ACHN (cell line): ENCODE measurements at regions not wholly inside any gene's neighbourhood (a gene's known extent, or its start where the extent isn't known, plus 50 kb on each side); places are given as distances from the start of the nearest gene placed in this dataset.
"Not testable (repeated sequence)": the region's sequence is repeated elsewhere in the genome, so short reads cannot be mapped to it uniquely, and the experiment has no call there.

Source experiments
- DNase-seq: peaks from one replicate; pipeline ENCODE4 v3.0.0-alpha.2; 2015
- in situ Hi-C: cut with HindIII; loops from 2 replicates; pipeline ENCODE4 v1.10.0; 2017; ENCODE audit warnings: low sequenced_read_pairs, low pct_ligation_motif_present, low pct_unique_long_range_greater_than_20kb

DNA sequence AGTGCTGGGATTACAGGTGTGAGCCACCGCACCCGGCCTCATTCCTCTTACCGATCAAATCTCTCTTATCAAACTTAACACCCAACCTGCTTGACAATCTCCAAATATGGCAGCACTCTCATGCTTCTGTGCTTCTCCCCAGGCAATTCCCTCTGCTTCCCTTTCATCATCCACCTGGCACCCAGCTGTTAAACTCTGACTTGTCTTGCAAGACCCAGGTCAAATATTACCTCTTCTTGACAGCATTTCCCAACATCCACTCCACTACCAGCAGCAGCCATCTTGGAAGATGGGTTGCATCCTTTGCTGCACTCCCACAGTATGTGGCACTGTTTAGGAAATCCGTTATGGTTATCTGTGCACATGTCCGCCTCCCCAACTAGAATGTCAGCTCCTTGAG, 113.6 kb downstream of the ACTL7B start:
- DNase-seq: no peak
- in situ Hi-C loops: no loop called here

DNA sequence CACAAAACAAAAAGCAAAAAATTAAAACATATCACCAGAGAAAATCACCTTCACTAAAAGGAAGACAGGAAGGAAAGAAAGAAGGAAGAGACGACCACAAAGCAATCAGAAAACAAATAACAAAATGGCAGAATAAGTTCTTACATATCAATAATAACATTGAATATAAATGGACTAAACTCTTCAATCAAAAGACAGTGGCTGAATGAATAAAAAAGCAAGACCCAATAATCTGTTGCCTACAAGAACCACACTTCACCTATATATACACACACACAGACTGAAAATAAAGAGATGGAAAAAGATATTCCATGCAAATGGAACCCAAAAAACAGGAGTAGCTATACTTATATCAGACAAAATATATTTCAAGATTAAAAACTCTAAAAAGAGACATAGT, 124.5 kb downstream of the ACTL7B start:
- DNase-seq, in situ Hi-C loops: not testable (repeated sequence)

DNA sequence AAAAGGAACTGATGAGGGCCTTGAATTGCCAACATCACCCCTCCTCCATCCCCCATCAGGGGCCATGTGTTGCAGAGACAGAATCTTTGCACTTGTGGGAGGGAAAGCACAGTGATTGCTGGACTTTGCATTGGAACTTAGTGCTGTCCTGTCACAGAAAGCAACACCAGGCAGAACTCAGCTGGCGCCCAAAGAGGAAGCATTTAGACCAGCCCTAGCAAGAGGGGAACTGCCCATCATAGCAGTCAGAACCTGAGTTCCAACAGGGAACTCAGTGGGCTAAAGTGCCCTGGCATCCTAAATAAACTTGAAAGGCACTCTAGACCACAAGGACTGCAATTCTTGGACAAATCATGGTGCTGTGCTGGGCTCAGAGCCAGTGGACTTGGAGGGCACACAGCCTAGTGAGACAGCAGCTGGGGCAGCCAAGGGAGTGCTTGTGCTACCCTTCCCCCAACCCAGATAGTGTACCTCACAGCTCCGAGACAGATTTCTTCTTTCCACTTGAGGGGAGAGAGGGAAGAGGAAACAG, 128.1 kb downstream of the ACTL7B start:
- in situ Hi-C loops: no loop called here
- DNase-seq: no peak

DNA sequence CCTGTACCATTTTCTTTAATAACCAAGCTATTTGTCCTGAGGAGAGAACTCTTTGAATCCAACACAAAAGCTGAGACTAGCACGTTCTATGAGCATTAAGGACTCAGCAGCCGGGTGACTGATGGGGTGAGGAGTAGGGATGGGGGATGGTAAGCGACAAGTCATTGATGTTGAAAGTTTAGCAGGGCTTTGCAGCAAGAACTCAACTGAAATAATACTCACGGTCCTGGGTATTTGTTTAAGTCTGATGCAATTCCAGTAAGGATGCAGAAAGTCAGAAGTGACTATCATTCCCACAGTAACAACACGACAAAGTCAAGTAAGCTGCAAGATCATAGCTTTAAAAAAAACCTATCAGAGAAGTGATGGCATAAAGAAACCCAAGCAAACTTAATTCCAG, 131.1 kb downstream of the ACTL7B start:
- DNase-seq: no peak
- in situ Hi-C loops: no loop called here

DNA sequence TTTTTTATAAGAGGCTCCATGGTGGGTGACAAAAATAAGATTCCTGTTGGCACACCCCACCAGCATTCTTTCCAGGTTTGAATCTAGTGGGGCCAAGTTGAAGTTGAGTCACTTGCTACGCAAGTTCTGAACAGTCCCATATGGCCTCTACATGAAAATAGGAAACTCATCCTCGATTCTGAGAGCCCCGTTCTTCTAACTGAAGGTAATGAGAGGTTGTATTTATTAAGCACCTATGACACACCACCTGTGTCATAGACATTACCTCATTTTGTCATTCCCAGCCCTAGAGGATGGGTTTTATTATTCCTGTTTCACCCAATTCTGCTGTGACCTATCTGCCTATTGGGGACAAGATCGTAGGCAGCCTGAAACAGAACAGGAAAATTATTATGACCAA, 131.7 kb downstream of the ACTL7B start:
- no peak for DNase-seq
- in situ Hi-C loops: no loop called here

DNA sequence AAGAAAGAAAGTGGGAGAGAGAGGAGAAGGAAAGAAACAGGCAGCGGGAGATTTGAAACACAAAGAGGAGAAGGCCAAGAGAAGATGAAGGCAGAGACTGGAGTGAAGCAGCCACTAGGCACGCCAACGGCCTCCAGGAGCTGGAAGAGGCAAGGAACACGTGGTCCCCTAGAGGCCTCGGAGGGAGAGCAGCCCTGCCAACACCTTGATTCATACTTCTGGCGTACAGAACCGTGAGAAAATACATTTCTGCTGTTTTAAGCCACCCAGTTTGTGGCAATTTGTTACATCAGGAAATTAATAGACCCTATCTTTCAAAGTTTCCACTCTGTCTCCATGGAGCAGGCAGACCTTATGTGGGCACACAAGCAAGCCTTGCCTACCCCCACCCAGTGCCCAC, 133.4 kb downstream of the ACTL7B start:
- in situ Hi-C loops: no loop called here
- no peak for DNase-seq

DNA sequence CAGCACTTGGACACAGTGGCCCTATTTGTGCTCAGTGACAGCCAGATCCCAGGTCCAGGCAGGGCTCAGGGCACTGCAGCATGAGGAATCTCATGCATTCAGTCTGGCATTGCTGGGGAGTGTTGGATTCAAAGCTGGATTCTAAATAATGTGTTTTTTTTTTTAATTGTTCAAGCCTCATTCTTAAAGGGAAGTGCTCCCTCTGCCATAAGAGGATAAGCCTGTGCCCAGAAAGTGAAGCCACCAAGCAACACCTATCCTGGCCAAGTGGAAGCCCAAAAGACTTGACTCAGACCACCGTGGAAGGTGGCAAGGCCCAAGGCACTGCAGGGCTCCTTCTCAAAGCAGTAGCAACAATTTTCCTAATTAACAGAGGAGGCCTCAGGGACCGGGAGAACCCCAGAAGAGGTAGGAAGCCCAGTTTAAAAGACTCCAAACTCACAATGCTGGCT, 135.6 kb downstream of the ACTL7B start:
- DNase-seq: no peak
- in situ Hi-C loops: no loop called here

DNA sequence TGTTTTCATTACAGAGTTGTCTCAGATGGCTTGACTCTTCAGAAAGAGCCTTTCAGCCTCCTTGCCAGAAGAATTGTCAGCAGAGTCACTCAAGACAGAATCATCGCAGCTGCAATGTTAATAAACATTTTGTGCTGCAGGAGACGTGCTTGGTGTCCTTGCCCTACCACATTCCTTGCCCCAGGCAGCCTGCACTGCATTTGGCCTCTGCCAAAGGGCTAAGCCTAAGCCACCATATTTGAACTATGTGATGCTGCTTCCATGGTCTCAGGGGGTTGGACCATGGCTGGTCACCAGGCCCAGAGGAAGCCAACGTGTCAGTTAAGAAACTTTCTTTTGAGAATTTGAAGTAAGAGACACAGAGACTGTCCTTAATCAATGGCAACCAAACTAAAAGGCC, 145.4 kb downstream of the ACTL7B start:
- no peak for DNase-seq
- in situ Hi-C loops: no loop called here

DNA sequence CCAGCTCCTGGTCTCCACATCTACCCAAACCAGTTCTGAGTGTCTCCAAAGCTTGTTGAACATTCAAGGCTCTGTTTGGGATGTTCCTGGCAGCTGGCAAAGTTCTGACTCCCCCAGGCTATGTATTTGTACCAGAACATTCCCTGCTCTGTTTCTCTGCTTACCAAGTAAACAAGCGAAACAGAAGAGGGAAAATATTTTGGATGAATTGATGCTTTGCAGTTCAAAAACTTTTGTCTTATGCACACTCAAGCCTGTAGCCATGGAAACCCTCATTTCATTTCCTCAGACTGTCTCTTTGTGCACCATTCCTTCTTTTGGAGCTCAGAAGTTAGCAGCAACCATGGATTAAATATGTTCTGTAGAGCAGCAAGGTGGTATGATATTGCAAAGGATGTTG, 145.8 kb downstream of the ACTL7B start:
- in situ Hi-C loops: no loop called here
- no peak for DNase-seq

DNA sequence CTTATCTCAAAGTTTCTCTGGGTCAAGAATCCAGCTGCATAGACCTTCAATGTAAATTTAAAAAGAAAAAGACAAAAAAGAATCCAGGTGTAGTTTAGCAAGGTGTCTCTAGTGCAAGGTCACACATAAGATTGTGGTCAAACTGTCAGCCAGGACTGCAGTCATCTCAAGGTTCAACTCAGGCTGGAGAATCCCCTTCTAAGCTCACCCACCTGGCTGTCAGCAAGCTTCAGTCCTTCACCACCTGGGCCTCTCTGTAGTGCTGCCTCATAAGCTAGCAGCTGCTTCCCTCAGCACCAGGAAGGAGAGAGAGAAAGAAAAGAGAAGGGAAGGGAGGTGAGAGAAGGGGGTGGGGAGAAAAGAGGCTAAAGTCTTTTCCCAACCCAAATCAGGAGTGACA, 146.7 kb downstream of the ACTL7B start:
- no peak for DNase-seq
- in situ Hi-C loops: no loop called here

DNA sequence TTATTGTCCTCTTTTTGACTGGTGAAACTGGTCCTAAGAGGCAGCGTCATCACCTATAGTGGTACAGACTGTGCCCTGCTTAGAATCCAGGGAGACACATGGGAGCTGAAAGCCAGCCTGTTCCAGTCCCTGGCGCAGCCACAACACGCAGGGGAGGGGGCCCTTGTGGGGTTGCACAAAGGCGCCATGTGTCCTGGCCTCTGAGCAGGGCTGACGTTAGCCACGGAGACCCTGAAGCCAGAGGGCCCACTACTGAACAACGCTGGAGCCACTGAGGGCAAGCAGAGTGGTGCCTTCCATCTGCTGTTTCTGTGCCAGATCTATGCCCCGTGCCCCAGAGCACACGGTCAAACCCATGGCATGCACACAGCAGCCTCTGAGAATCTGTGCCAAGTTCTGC, 147.3 kb downstream of the ACTL7B start:
- DNase-seq: no peak
- in situ Hi-C loops: no loop called here

DNA sequence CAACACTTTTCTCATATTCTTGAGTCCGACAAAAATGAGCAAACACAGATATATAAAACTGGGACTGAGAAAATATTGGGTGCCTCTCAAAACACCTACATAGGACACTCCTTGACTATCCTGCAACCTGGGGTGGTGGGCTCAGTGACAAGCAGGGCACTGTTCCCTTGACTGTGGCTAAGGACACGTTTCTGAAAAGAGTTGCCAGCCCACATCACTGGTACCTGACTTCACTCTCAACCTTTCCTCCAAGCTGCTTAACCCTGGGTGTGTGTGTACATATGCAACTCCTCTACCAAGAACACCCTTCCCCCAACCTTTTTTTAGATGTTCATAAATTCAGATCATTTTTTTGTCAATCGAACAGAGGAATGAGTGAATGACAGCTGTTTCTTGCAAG, 148.7 kb downstream of the ACTL7B start:
- in situ Hi-C loops: no loop called here
- no peak for DNase-seq

DNA sequence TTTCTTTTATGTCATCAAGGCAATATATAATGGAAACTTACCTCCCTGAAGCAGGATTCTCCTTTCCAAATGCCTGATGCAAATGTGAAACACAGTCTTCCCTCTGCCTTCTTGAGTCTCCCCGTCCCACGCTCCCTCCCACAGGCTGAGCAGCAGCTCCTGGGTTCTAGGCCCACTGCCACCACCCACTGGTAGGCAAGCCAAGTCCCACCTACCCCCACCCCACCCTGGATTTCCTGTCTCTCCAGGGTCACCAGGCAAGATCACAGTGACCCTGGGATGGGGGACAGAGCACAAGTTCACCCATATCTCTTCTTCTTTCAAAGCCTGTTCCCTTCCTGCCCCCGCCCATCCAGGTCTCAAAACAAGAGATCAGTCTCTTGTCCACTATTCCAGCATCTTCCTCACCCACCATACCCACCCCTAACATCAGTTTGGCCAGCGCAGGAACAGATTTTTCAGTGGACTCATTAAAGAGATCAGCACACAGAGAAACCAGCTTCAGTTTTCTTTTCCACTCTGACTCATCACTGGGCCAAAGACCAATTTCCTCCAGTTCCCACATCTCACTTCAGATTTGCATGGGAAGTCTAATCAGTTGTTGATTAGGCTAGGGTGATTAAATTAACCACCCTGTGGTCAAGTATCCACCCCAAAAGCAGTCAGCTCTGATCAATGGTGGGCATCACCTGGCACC, 151.5 kb downstream of the ACTL7B start:
- DNase-seq: no peak
- in situ Hi-C loops: no loop called here

DNA sequence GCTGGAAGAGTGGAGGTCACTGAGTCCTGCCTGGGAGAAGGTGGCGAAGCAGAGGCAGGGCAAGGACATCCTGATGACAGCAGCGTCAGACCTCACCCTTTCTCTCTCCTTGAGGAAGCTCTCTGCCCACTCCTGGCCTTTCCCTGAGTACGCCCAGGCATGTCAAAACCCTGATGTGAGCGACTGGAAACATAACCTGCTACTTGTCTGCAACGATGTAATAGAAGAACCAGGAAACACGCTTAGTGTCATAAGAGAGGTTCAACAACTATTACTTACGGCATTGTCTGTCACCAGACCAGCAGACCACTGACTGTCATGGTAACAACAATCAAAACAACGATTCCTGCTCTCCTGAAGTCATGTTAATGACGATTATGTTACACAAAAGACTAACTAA, 152.4 kb downstream of the ACTL7B start:
- in situ Hi-C loops: no loop called here
- DNase-seq: no peak

DNA sequence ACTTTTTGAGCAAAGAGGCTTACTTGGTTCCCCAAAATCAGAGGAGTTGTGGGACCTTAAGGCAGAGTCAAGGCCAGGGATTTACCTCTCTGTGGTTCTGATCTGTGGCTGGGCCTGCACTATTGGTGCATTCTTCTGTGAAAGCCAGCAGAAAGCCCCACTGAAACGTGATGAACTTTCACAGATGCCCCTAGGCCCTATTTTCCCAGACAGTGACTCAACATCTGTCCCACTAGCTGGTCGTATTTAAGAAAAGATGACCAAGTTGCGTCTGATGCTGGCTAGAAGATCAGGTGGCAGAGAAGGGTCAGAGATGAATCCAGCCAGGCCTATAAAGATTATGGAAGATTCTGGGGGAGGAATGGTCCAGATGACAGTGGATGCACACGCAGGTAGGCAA, 153.1 kb downstream of the ACTL7B start:
- DNase-seq: no peak
- in situ Hi-C loops: no loop called here

DNA sequence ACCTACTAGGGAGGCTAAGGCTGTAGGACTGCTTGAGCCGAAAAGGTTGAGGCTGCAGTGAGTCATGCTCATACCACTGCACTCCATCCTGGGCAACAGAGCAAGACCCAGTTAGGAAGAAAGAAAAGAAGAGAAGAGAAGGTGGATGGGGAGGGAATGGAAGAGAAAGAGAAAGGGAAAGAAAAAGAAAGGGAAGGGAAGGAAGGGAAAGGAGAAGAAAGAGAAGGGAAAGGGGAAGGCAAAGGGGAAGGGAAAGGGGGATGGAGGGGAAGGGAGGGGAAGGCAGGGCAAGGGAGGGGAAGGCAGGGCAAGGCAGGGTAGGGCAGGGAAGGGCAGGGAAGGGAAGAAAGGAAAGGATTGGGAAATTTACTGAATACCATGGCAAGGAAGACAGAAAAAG, 157.0 kb downstream of the ACTL7B start:
- in situ Hi-C loops: no loop called here
- no peak for DNase-seq

DNA sequence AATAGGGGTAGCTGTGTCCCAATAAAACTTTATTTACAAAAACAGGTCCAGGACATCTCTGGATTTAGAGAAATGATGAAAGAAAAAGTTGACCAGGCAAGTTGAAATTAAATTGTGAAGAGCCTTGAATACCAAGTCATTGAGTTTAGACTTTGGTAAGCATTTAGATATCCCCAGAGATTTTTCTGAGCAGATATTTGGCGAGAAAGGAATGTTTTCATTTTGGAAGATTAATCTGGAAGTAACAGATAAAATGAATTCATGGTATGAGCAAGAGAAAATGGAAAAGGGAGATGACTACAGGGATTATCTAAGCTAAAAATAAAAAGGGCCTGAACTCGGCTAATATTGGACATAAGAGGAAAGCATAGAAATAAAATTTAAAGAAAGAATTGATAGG, 157.6 kb downstream of the ACTL7B start:
- in situ Hi-C loops: no loop called here
- no peak for DNase-seq

DNA sequence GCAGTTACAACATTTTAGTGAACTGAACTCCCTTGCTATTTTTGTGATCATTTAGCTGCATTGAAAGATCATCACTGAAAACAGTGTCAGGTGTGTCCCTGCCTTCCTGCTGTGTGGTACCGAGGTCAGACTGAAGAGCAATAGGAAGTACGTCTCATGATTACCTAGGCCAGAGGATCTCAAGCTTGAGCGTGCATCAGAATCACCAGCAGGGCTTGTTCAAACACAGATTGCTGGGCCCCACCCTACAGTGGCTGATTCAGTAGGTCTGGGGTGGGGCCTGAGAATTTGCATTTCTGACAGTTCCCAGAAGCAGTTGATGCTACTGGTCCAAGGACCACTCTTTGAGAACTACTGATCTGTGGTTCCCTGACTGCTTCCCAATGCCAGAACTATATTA, 159.6 kb downstream of the ACTL7B start:
- no peak for DNase-seq
- in situ Hi-C loops: no loop called here

DNA sequence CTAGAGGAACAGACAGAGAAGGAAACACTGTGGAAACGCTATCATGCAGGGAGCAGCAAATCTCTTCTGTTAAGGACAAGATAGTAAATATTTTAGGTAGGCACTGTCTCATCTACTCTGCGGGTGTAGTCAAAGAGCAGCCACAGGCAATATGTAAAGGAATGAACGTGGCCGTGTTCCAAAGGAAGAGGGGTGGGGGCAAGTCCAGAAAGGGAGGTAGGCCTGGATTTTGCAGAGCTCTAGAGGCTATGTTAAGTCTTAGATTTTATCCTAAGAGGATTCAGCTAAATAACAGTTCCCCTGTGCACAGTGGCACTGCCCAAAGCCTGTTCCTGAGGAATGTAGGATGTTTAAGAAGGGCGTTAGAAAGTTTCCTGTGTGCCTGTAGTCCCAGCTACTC, 161.6 kb downstream of the ACTL7B start:
- no peak for DNase-seq
- in situ Hi-C loops: no loop called here

DNA sequence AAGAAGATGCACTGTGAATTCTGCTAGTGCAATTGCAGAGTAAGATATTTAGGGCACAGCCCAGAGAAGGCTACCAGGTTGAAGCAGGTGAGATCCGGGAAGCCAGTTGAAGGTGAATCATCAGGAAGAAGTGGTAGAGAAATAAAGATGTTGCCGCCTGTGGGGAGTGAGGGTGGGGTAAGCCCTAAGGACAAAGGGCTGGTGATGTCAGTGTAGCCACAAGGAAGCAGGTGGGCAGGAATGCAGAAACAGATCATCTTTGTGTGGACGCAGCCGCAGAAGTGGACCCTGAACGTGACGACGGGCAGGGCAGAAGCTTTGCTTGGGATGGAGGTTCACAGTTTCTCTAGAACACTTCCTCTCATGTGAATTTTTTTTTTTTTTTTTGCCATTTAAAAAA, 164.2 kb downstream of the ACTL7B start:
- in situ Hi-C loops: no loop called here
- no peak for DNase-seq

DNA sequence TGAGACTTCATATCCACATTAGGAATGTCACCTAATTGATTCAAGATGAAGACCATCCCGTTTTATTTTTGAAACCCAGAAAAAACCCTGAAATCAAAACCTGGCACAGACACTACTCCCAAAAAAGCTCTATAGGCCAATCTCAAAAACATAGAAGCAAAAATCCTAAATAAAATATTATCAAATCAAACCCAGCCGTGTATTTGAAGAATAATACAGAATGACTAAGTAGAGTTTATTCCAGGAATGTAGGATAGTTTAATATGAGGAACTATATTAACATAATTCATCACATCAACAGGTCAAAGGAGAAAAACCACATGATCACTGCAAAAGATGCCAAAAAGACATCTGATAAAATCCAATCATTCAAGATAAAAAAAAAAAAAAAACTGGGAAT, 167.1 kb downstream of the ACTL7B start:
- in situ Hi-C loops: no loop called here
- DNase-seq: no peak
